Right forelimb (tissue), 1 donor: ENCODE measurements at regions not wholly inside any gene's neighbourhood (a gene's known extent, or its start where the extent isn't known, plus 50 kb on each side); places are given as distances from the start of the nearest gene placed in this dataset.
"Not testable (repeated sequence)": the region's sequence is repeated elsewhere in the genome, so short reads cannot be mapped to it uniquely, and the experiment has no call there.

Experiments used
- DNase-seq: peaks from one replicate; pipeline ENCODE4 v3.0.0-alpha.2; 2018

DNA sequence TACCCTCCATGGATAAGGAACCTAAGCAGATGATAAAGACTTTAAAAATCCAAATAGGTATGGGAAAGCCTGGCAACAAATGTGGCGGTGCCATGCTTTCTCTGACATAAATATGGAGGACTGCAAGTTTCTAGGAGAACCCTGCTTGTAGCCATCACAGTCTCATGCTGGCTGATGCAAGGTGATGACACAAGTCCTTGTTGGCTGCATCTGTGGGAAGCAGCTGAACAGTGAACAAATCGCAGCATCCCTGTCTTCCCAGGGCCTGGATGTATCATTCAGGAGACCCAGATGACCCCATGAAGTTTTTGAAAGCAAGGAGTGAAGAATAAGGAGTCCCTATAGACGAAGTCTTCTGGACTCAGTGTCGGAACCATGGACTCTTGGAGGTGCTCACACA is 234.4 kb upstream of the HS3ST1 start:
- DNase-seq: no peak

DNA sequence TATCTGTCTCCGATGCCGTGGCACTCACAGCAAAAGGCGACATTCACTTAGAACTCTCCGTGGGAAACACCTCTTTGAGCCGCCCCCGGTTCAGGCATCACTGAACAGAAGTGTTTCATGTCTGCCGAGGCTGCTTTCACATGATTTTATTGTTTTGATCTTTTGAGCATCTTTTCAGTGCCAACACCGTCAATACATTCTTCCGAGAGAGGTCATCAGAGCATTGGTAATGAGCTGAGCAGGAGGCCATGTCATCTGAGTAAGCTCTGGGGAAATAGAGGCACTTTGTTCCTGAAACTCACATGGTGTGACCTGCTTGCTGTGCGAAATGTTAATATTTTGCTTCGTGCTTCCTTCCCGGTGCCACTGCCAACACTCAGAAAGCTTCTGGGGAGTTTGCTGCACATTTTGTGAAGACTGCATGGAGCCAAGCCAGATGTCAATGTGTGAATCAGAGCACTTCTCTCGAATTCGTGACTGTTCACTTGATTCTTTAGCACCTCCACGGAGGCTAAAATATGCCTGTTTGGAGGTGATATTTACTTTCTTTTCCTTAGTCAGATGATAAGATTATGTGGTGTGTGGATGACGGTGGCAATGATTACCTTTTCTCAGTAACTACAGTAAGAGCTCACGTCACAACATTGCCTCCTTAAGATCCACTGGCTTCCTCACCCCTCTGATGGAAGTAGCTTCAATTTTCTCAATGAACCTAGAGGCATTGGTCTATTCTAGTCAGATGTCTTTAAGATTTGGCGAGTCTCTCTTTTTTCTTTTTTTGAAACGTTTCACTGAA is 222.3 kb upstream of the HS3ST1 start:
- no peak for DNase-seq

DNA sequence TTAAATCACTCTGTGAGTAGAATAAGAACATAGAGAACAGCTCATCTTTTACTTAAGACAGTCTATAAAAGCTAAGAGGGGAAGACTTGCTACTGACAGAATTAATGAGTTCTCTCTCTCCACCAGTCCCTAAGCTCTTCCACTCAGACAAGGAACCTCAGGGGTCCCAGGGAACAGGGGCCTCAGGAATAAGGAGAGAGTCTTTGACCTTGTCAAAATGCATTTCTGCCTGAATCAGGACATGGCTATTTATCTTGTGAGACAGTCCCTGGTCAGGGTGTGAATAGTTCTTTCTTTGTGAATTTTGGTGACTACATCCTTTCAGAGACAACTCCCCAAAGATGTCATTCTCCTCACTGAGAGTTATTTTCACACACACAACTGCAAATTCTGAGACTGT is 218.7 kb upstream of the HS3ST1 start:
- no peak for DNase-seq

DNA sequence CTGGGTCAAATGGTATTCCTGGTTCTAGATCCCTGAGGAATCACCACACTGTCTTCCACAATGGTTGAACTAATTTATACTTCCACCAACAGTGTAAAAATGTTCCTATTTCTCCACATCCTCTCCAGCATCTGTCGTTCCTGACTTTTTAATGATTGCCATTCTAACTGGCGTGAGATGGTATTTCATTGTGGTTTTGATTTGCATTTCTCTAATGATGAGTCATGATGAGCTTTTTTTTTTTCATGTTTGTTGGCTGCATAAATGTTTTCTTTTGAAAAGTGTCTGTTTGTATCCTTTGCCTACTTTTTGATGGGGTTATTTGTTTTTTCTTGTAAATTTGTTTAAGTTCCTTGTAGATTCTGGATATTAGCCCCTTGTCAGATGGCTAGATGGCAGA is 214.4 kb upstream of the HS3ST1 start:
- DNase-seq: not testable (repeated sequence)

DNA sequence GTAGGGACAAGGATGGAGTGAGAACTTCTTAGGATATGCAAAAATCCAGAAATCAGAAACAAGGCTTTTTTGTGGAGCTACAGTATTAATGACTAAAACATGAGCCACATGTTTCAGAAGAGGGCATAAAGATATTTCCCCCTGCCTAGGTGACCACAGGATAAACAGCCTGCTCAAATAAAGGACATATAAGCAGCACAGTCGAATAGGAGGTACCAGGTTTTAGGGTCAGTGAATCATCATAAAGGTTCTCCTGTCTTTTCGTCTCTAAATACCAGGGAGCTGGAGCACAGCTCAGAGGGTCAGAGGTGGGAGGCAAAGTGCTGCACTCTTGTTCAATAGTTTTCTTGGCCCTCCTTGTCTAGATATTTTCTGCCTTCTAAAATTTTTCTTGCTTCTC is 211.9 kb upstream of the HS3ST1 start:
- no peak for DNase-seq

DNA sequence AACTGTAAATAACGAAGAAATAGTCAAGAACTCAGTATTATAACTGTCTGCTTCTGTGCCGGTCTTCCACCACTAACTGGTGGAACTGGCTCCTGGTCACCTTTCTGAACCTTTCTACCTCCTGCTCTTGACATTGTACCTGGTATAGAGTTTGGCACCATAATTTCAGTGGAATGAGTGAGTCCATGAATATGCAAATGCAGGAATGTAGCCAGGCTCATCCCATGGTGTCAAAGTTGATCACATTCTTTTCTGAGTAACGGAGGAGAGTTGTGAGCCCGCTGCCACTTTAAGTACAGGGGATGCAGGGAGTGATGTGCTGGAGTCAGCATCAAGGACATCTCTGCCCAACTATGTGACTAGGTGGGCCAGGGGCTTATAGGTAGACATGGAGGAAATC is 207.9 kb upstream of the HS3ST1 start:
- no peak for DNase-seq

DNA sequence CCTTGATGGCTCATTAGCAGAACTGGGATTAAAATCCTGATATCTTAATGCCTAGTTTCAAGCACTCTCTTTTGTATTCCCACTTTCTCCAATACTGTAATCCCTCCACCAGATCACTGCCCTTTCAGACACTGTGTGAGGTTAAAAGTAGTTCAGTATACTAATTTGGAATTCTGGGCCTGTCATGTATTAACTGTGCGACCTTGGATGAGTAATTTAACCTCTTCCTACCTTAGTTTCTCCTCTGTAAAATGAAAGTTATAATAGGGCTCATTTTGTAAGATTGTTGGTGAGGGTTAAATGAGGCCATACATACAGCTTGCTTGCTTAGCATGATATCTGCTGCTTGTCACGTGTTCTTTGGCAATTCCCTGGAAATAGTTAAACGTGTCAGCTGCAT is 207.3 kb upstream of the HS3ST1 start:
- no peak for DNase-seq

DNA sequence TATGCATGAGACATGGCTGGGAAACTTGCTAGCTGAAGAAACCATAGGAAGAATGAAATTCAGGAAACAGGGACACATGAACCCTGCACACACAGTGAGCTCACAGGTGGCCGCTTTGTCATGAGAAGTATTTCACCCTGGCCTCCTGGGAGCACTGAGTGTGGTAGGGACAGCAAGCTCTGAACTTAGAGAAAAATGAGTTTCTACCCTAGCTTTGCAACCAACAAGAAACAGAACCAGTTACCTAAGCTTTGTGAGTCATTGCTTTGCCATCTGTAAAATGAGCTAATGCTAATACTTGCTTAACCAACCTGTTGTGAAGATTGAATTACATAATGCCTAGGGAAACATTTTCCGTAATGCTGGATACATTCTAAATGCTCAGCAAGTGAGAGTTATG is 206.6 kb upstream of the HS3ST1 start:
- no peak for DNase-seq

DNA sequence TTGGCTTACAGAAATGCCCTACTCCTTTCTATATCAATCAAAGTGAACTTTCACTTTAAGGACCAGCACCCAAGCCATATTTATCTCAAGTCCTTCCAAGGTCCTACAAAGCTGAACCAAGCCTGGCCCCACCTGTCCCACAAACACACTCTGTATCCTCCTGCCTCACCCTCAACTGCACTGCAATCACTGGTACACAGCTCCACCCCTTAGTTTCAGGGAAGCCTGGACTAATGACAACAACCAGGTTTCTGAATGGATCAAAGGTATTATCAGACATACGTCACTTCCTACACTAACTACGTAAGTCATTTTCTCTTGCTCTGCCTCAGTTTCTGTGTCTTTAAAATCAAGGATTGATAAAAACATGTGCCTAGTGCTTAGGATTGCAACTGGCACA is 205.6 kb upstream of the HS3ST1 start:
- DNase-seq: no peak

DNA sequence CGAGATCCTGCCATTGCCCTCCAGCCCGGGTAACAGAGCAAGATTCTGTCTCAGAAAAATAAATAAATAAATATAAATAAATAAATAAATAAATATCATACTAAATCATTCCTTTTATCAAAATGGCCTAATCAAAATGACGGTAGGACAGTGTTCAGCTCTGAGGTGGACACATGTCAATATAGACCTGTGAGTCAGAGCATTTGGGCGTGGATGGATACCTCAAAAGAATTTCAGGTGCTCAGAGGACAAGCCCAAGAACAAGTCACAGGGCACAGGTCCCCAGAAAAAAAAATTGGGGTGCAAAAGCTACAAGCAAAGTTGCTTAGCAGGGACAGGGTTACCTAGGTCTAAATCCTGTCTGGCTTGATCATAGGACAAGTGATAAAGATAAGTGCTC is 204.7 kb upstream of the HS3ST1 start:
- no peak for DNase-seq

DNA sequence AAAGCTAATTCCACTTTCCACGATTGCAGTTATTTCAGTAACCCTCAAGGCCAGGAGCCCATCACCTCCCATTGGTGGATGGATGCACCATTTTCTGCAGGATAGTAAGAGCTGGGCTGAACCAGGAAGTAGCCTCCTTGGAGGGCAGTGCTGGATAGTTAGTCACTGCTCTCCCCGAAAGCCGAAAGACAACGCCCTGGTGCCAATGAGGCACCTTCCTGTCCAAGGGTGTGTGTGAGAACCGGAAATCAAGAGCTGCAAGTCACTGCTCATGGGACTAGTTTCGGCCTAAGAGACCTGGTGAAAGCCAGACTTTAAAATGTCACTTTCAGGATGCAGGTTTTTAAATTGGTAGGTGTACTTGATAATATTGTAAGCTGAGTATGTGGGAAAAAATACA is 203.8 kb upstream of the HS3ST1 start:
- DNase-seq: no peak

DNA sequence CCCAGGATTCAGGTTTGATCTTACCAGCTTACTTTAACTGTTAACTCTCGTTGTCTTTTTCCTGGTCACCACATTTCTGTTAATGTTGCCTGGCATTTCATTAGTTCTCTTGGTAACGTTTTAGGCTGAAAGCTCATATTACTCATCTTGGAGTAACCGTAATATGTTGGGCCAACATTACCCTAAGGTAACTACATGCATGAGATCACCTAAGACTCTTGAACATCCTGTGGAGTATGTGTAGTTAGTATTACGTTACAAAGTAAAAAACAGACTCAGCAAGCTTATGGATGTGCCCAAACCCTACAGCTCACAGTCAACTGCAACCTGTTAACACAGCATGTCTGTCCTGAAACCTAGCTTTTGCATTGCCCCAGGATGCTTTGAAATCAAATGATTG is 203.3 kb upstream of the HS3ST1 start:
- DNase-seq: no peak

DNA sequence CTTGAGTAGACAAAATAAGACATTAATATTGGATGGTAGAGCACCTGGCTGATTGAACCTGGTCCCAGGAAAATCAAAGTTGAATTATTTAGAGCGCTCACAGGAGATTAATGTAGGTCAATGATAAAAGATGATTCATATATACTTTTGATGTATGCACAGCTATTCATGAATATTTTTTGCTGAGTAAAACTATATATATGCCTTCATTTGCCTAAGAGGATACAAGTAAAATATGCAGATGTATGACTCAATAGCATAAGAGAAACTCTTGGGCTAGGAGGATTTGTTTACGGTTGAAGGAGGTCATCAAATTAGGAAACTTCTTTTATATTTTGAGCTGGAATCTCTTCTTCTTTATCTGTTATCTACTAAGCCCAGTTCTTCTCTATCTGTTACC is 202.7 kb upstream of the HS3ST1 start:
- no peak for DNase-seq

DNA sequence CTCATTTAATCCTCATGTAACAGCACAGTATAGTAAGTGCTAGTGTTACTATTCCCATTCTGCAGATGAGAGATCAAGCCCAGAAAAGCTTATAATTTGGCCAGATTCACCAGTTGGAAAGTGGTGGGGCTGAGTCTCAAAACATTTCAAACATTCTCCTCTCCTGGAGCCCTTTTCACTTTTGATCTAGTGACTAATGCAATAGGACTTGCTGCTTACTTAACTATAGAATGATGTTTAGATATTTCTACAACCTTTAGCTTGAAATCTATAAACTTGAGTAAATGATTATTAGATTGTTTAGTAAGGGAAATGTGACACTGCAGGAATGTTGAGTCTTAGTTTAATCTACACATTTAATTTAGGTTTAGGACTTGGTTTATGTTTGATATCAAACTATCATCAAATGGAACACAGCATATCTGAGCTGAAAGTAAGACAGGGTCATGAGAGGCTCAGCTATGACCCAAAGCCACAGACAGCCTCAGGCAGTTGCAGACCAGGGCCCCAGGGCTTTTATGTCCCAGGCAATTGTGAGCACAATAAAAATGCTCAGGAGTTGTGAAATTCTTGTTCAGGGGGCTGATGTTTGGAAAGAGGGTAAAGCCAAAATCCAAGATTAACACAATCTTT is 199.5 kb upstream of the HS3ST1 start:
- no peak for DNase-seq

DNA sequence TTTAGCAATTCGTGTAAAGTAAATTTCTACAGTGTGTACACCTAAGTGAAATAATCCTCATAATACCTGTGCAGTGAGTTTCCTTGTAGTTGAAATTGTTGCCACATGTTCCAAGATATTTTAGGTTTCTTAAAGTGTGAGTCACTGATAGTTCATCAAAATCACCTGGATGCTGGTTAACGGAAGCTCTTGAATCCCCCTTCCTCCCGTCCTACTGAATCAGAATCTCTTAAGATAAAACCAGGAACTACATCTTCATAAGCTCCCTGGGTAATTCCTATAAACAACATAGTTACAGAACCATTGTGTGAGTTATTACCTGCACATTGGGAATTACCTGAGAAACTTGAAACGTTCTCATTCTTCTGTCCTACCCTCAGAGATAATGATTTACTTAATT is 197.4 kb upstream of the HS3ST1 start:
- no peak for DNase-seq

DNA sequence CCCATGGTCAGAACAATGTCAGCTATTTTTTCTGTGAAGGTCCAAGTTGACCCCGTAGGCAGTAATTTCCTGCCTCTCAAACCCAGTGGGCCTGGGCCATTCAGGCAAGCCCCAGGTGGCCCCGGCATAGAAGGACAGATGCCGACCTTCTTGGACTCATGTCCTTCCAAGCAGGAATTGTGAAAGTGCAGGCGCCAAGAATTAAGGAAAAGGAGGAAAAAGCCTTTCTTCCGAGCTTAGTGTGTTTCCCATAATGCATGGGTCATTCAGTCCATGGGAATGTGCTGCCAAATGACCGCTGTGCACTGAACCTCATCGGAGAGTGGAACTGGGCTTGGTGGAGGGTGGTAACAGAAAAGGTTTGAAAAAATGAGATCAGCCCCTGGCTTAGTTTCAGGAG is 196.5 kb upstream of the HS3ST1 start:
- no peak for DNase-seq

DNA sequence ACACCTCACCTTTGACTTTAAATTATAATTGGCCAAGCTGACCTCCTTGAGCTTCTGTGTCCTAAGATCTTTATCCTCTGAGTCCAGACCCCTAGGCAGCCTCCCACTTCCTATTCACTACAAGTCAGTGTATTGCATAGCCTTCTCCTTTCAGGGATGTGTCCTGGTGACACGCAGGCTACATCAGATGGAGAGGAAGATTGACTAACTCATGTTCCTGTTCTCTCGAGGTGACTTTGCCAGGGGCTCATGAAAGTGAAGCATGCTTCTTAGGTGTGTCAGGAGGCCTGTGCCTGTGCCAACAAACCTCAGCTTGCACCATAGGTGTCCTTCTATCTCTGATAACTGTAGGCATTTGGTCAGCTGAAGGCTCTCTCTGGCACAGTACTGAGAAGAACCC is 195.7 kb upstream of the HS3ST1 start:
- no peak for DNase-seq

DNA sequence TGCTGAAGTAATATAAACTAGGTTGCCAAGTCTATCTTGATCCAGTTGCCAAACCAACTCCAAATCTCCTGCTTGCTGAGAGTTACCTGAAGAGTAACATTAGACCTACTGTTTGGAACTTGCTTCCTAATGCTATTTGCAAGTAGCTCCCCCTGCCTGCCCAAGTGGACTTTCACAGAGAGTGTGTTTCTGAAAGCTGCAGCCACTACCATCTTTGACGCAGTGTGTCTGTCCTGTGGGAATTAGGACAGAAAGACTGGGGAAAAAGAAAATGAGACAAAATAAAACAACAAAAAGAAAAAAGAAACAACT is 195.0 kb upstream of the HS3ST1 start:
- DNase-seq: no peak

DNA sequence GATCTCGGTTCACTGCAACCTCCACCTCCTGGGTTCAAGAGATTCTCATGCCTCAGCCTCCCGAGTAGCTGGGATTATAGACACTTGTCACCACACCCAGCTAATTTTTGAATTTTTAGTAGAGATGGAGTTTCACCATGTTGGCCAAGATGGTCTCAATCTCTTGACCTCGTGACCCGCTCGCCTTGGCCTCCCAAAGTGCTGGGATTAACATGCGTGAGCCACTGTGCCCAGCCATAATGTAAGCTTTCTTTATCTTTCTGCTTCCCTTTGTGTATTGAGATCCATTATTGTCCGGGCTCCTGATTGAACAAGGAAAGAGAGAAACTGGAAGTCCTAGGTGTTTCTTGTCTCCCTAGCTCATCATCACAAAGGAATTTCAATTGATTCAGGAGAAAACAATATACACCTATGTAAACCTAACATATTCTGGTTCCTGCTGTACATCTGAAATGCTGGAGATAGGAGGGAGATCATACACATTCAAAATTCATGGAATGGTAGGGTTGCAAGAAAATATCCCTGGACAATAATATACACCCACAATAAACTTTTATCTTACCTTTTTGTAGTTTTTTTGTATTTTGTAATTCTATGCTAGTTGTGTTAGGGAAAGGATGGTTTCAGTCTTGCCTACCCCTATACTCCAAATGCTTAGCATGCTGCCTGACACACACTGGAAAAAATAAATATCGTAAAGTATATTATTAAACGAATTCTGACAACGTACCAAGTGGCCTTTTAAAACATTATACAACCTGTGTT is 194.4 kb upstream of the HS3ST1 start:
- DNase-seq: no peak

DNA sequence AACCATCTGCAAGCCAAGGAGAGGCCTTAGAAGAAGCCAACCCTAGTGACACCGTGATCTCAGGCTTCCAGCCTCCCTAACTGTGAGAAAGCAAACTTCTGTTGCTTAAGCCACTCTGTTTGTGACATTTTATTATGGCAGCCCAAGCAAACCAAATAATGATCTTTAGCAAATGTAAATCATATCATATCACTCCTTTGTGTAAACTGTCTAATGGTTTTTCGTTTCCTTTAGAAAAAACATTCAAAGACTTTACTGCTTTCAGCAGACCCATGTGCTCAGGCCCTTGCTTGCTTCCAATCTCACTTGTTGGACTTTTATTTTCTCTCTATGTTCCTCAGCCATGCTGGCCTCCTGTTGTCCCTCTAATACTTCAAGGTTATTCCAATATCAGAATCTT is 192.2 kb upstream of the HS3ST1 start:
- DNase-seq: no peak

DNA sequence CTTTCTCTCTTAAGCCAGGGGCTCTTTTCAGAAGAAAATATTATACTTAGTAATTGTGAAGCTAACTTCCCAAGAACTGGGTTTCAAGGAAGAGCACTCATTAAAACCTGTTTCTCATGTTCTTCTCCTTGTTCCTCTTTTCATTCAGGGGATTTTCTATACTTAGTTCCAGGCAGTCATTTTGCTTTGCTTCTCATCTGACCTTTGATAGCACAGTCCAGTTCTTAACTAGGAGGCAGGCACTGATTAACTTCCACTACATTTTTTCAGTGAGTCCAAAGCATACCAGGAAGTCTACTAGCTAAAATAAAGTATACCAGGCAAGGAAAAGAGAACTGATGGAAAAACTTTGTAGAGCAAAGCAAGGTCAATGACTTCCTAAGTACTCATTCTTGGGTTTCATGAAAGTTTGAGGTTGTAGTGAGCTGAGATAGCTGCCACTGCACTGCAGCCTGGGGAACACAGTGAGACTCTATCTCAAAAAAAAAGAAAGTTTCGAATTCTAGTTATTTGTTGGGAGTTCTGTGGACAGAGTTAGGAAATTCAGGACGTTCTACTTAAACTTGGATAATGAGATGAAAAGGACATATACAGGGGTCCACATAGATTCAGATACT is 190.1 kb upstream of the HS3ST1 start:
- DNase-seq: no peak

DNA sequence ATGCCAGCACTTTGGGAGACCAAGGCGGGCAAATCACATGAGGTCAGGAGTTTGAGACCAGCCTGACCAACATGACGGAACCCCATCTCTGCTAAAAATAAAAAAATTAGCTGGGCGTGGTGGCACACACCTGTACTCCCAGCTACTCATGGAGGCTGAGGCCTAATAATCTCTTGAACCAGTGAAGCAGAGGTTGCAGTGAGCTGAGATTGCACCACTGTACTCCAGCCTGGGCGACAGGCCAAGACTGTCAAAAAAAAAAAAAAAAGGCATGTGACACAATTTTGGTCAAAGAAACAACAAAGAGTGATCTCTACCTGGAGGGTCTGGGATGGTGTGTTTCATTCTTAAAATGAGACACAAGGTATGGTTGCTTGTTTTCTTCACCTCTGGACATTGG is 188.2 kb upstream of the HS3ST1 start:
- DNase-seq: no peak

DNA sequence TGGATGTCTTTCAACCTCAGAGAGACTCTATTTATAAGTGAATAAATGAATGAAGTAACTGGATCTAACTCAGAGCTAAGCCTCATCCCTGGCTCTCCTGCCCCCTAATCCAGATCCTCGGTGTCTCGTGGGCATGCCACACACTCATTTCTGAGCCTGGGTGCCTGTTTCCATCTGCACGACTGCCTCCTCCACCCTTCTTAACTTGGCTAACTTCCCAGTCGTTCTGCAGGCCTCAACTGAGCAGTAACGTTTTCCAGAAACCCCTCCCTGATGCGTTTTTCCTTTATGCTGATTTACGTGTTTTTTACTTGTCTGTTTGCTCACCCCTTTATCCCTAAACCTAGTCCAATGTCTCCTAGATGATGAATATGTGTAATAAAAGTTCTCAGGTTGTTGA is 186.9 kb upstream of the HS3ST1 start:
- DNase-seq: no peak

DNA sequence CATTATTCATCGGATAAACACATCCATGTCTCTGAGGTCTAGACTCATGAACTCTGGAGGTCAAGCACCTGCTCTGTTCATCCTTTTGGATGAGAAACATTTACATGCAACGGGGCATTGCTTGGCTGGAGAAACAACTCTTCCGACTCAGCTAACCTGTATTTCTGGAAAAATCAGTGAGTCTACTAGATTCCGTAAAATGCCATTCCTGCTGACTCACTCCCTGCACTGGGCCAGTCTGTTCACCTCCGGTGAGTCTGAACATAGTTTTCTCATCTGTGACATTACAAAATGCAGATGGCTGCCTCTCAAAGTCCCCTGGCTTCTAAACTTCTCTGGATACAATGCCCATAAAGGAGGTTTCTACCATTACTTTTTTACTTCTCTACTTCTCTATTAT is 185.7 kb upstream of the HS3ST1 start:
- DNase-seq: no peak
